B cell (primary cell): ENCODE measurements at regions not wholly inside any gene's neighbourhood (a gene's known extent, or its start where the extent isn't known, plus 50 kb on each side); places are given as distances from the start of the nearest gene placed in this dataset.

Source experiments
- ATAC-seq: fragments of 200-7000 bp; cut with Tn5 transposase; one replicate; pipeline ENCODE4 v1.10.0; 2021; ENCODE audit warnings: low read depth, mild to moderate bottlenecking, moderate number of reproducible peaks, moderate library complexity
- CTCF ChIA-PET: fragments of 350-600 bp; sonication (Branson Sonifier 250); formaldehyde crosslinking; loops from one replicate; lab custom pipeline; 2021; ENCODE audit warnings: antibody characterized with exemption, inconsistent platforms; lab: Charles Lee
- POLR2A ChIA-PET: fragments of 350-600 bp; sonication (Branson Sonifier 250); formaldehyde crosslinking; loops from one replicate; lab custom pipeline; 2021; ENCODE audit warnings: antibody characterized with exemption; lab: Charles Lee
- DNase-seq: peaks from one replicate; pipeline ENCODE4 v3.0.0; 2013
- H2AFZ ChIP-seq: 2 replicates; pipeline ENCODE4 v1.6.1; 2012; ENCODE audit warnings: mild to moderate bottlenecking, low read depth, low read length; ENCODE audit not compliant: insufficient read depth, poor library complexity, severe bottlenecking
- H3K27ac ChIP-seq, 2 donors: 1 replicate in 1 of 2; 2 replicates in 1 of 2; pipeline ENCODE4 v1.5.1; 2012 to 2013; ENCODE audit warnings: low read length in 2 of 2, mild to moderate bottlenecking in 2 of 2, moderate library complexity in 1 of 2
- H3K27me3 ChIP-seq, 4 experiments: fragments of 200-600 bp in 1 of 4; sonication (generic) in 1 of 4; replicated peaks in 1 of 4; 1 replicate in 2 of 4; 2 replicates in 2 of 4; pipeline versions ENCODE4 v1.6.1 to v1.7.0; 2013 to 2016; ENCODE audit warnings: low read length in 3 of 4, mild to moderate bottlenecking in 2 of 4, mixed read lengths in 1 of 4, moderate library complexity in 1 of 4; ENCODE audit not compliant: insufficient read depth in 4 of 4, control insufficient read depth in 3 of 4; ENCODE audit errors: control extremely low read depth in 1 of 4
- H3K36me3 ChIP-seq, 2 experiments: replicated peaks in 1 of 2; 1 replicate in 1 of 2; 2 replicates in 1 of 2; pipeline versions ENCODE4 v1.6.1 to v1.7.1; 2013; ENCODE audit warnings: low read length in 1 of 2; ENCODE audit not compliant: insufficient read depth in 2 of 2, control insufficient read depth in 1 of 2; ENCODE audit errors: control extremely low read depth in 1 of 2, extremely low read depth in 1 of 2
- H3K4me1 ChIP-seq, 2 donors: fragments of 200-600 bp in 1 of 2; sonication (generic) in 1 of 2; 1 replicate in 1 of 2; 2 replicates in 1 of 2; pipeline versions ENCODE4 v1.5.1 to v1.6.1; 2013 to 2017; ENCODE audit warnings: low read length in 2 of 2; ENCODE audit not compliant: control insufficient read depth in 2 of 2, insufficient read depth in 2 of 2
- H3K4me2 ChIP-seq: replicated peaks from 2 replicates; pipeline ENCODE3; 2012; ENCODE audit warnings: mild to moderate bottlenecking, low read depth, low read length; ENCODE audit not compliant: poor library complexity, severe bottlenecking
- H3K4me3 ChIP-seq, 5 experiments: fragments of 200-600 bp in 1 of 5; sonication (generic) in 1 of 5; 1 replicate in 3 of 5; 2 replicates in 2 of 5; pipeline versions ENCODE4 v1.5.1 to v1.7.0; 2011 to 2016; ENCODE audit warnings: low read length in 4 of 5, mild to moderate bottlenecking in 4 of 5, low read depth in 2 of 5, control low read depth in 1 of 5, moderate library complexity in 1 of 5; ENCODE audit not compliant: insufficient read depth in 1 of 5; ENCODE audit errors: control extremely low read depth in 1 of 5, extremely low read depth in 1 of 5
- H3K79me2 ChIP-seq: fragments of 200-600 bp; sonication (generic); one replicate; pipeline ENCODE4 v1.6.0; 2016; ENCODE audit warnings: low read length; ENCODE audit not compliant: control insufficient read depth, insufficient read depth
- H3K9ac ChIP-seq: fragments of 200-600 bp; sonication (generic); 2 replicates; pipeline ENCODE4 v1.6.1; 2017; ENCODE audit warnings: mild to moderate bottlenecking, low read length, moderate library complexity
- H3K9me3 ChIP-seq, 3 donors: one replicate each; pipeline versions ENCODE4 v1.6.1 to v1.7.1; 2013; ENCODE audit warnings: low read length in 2 of 3; ENCODE audit not compliant: control insufficient read depth in 2 of 3, insufficient read depth in 1 of 3; ENCODE audit errors: control extremely low read depth in 1 of 3
- H4K20me1 ChIP-seq: 2 replicates; pipeline ENCODE4 v1.6.0; 2012; ENCODE audit warnings: mild to moderate bottlenecking, low read length; ENCODE audit not compliant: insufficient read depth, control insufficient read depth, poor library complexity, severe bottlenecking
- H3K27ac Mint-ChIP-seq: one replicate; pipeline ENCODE4 v1.8.0; 2021; ENCODE audit warnings: mixed read lengths
- H3K27me3 Mint-ChIP-seq: one replicate; pipeline ENCODE4 v1.8.0; 2021; ENCODE audit warnings: mixed read lengths
- H3K4me1 Mint-ChIP-seq: one replicate; pipeline ENCODE4 v1.8.0; 2021; ENCODE audit warnings: mixed read lengths
- H3K4me3 Mint-ChIP-seq: one replicate; pipeline ENCODE4 v1.8.0; 2021; ENCODE audit warnings: mixed read lengths
- H3K9me3 Mint-ChIP-seq: one replicate; pipeline ENCODE4 v1.8.0; 2022; ENCODE audit warnings: mixed read lengths; ENCODE audit not compliant: insufficient read depth
- EZH2 ChIP-seq: IDR thresholded peaks from 2 replicates; pipeline ENCODE4 v1.6.1; 2012; ENCODE audit warnings: borderline replicate concordance, low read depth, mild to moderate bottlenecking, moderate library complexity, low read length; ENCODE audit not compliant: insufficient read depth, poor library complexity, severe bottlenecking
- WGBS: methylation state at CpG from one replicate; pipeline ENCODE4 v1.1.5; 2013; ENCODE audit warnings: missing lambda C conversion rate; ENCODE audit not compliant: insufficient coverage; 5-methylcytosine and 5-hydroxymethylcytosine counted together
- intact Hi-C: fragments of 100-400 bp; cut with micrococcal nuclease; formaldehyde crosslinking; loops from one replicate; pipeline ENCODE4 v1.10.0; 2022
- TF ChIP-seq, protein P1 (sequence below): fragments of 200-600 bp; IDR thresholded peaks from one replicate; pipeline ENCODE4 v1.8.0; 2022; ENCODE audit warnings: antibody characterized with exemption, mild to moderate bottlenecking

DNA sequence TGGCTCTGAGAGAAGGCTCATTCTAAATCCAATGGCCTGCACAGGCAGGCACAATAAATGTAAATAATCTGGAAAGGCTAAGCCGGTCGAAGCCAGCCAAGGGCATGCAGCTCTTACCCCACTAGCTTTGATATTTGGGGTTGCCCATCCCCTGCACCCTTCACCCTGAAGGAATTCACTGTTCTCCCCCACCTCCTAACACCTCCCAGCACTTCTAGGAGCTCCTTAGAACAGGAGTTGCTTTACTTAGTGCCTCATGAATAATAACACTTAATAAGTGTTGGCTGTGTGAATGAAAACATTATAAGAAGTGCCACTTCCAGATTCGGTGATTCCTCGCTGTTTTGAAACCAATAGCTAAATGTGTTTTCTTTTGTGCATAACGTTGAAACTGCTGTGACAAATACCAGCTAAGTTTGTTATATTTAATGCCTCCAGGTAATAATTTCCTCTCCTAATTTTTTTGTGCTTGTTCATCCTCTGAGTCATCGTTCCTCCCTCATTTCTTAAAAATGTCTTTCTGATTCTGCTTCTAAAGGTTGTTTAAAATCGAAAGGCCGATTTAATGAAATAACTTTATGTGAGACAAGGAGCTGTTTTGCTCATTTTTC, 458.8 kb downstream of the METTL4 start:
- ChIA-PET POLR2A (no interaction called here), CTCF (interaction anchor here (0.9 kb wide), 1 partner anchor 8 kb away, joined by 3 read pairs; no protein-coding TSS in a partner anchor)
- Mint-ChIP-seq H3K4me3 (no peak overlapping the region), H3K4me1 (no peaks in the 10 kb centered on the region), H3K9me3 (no peaks in the 10 kb centered on the region), H3K27me3 (peaks cover 24% of the 10 kb centered on the region), H3K27ac (no peak overlapping the region)
- TF ChIP-seq, protein P1, sequence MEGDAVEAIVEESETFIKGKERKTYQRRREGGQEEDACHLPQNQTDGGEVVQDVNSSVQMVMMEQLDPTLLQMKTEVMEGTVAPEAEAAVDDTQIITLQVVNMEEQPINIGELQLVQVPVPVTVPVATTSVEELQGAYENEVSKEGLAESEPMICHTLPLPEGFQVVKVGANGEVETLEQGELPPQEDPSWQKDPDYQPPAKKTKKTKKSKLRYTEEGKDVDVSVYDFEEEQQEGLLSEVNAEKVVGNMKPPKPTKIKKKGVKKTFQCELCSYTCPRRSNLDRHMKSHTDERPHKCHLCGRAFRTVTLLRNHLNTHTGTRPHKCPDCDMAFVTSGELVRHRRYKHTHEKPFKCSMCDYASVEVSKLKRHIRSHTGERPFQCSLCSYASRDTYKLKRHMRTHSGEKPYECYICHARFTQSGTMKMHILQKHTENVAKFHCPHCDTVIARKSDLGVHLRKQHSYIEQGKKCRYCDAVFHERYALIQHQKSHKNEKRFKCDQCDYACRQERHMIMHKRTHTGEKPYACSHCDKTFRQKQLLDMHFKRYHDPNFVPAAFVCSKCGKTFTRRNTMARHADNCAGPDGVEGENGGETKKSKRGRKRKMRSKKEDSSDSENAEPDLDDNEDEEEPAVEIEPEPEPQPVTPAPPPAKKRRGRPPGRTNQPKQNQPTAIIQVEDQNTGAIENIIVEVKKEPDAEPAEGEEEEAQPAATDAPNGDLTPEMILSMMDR, result no peak
- H3K4me3 ChIP-seq, result no peak overlapping the region
- WGBS, result 94% methylated on average over 2 of the region's 8 CpGs
- no peak overlapping the region for H2AFZ ChIP-seq
- no peak overlapping the region for H3K27ac ChIP-seq
- intact Hi-C loops, result no loop called here
- H4K20me1 ChIP-seq, result no peaks in the 10 kb centered on the region
- no peaks in the 10 kb centered on the region for H3K9me3 ChIP-seq
- H3K79me2 ChIP-seq, result no peaks in the 10 kb centered on the region
- DNase-seq (no peak), ATAC-seq (no peak)
- H3K9ac ChIP-seq, result no peak overlapping the region
- H3K4me2 ChIP-seq, result no peak overlapping the region
- no peaks in the 10 kb centered on the region for H3K4me1 ChIP-seq
- peaks cover 0 to 5% (median 0%) of the 10 kb centered on the region in 4 experiments for H3K27me3 ChIP-seq
- H3K36me3 ChIP-seq, result no peaks in the 10 kb centered on the region

DNA sequence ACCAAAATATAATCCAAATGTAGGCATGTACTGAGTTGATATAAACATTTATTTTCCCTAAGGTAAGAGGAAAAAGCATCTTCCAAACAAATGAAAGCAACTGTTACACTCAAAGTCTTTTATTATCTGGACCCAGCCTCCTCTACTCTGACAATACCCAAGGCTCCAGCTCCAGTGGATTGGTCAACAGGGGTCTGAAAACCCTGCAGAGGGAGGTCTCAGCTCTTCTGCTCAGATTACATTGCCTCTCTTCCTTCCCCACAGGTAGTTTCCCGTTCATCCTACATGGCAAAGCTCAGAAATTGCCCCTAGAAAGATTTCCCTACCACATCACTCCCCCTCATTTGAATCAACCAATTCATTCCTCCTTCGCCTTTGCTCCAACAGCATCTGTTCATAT, 457.0 kb downstream of the METTL4 start:
- H3K27me3 ChIP-seq, result peaks cover 0 to 5% (median 0%) of the 10 kb centered on the region in 4 experiments
- no peak for ATAC-seq
- H3K9ac ChIP-seq, result no peak overlapping the region
- Mint-ChIP-seq H3K9me3 (no peaks in the 10 kb centered on the region), H3K4me1 (no peaks in the 10 kb centered on the region), H3K27me3 (peaks cover 27% of the 10 kb centered on the region), H3K4me3 (no peak overlapping the region), H3K27ac (no peak overlapping the region)
- intact Hi-C loops, result no loop called here
- no peak overlapping the region for H2AFZ ChIP-seq
- H3K4me2 ChIP-seq, result no peak overlapping the region
- H3K36me3 ChIP-seq, result no peaks in the 10 kb centered on the region
- ChIA-PET POLR2A (no interaction called here), CTCF (interaction anchor here (0.9 to 1.0 kb wide), 2 partner anchors 8 to 10 kb away, joined by 3 read pairs; no protein-coding TSS in a partner anchor)
- no peak for DNase-seq
- no peak overlapping the region for H3K27ac ChIP-seq
- H4K20me1 ChIP-seq, result no peaks in the 10 kb centered on the region
- no peaks in the 10 kb centered on the region for H3K9me3 ChIP-seq
- 33% methylated on average over 2 of the region's 2 CpGs for WGBS
- TF ChIP-seq, protein P1, result no peak
- no peak for TF ChIP-seq EZH2
- H3K79me2 ChIP-seq, result no peaks in the 10 kb centered on the region
- H3K4me3 ChIP-seq, result no peak overlapping the region
- H3K4me1 ChIP-seq, result no peaks in the 10 kb centered on the region
